ENCODE measurements at regions not wholly inside any gene's neighbourhood (a gene's known extent, or its start where the extent isn't known, plus 50 kb on each side); places are given as distances from the start of the nearest gene placed in this dataset.

DNA sequence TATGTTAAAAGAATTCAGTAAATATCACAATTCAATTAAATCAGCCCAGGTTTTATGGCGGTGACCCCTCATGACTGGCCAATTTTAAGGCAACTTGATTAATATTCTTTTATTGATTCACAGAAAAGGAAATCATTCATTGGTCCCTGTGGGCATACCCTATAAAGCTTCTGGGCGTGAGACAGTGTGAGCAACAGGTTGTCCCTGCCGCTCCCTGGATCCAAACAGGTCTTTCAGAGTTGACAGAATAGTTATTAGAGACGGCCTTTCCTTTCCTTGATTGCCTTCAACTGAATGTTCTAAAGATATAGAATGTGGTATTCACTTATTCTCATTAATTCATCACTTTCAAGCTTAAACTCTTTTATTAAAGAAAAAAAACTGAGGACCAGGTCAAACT is 433.9 kb downstream of the KCNJ2 start:
- TF ChIP-seq, protein P1, sequence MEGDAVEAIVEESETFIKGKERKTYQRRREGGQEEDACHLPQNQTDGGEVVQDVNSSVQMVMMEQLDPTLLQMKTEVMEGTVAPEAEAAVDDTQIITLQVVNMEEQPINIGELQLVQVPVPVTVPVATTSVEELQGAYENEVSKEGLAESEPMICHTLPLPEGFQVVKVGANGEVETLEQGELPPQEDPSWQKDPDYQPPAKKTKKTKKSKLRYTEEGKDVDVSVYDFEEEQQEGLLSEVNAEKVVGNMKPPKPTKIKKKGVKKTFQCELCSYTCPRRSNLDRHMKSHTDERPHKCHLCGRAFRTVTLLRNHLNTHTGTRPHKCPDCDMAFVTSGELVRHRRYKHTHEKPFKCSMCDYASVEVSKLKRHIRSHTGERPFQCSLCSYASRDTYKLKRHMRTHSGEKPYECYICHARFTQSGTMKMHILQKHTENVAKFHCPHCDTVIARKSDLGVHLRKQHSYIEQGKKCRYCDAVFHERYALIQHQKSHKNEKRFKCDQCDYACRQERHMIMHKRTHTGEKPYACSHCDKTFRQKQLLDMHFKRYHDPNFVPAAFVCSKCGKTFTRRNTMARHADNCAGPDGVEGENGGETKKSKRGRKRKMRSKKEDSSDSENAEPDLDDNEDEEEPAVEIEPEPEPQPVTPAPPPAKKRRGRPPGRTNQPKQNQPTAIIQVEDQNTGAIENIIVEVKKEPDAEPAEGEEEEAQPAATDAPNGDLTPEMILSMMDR (IDR thresholded peaks at IDR 0.05; ENCODE audit: insufficient read depth, low read length, poor library complexity, severe bottlenecking) = no peak
- Histone ChIP-seq H3K4me3 (replicated peaks; ENCODE audit: low read depth, low read length) (no peak overlapping the region), H3K36me3 (ENCODE audit: control insufficient read depth, insufficient read depth, low read length) (no peaks in the 10 kb centered on the region), H3K27me3 (replicated peaks; ENCODE audit: control insufficient read depth, insufficient read depth, low read length) (no peaks in the 10 kb centered on the region)
- no peak for DNase-seq (ENCODE audit: extremely low read depth, insufficient read length)

DNA sequence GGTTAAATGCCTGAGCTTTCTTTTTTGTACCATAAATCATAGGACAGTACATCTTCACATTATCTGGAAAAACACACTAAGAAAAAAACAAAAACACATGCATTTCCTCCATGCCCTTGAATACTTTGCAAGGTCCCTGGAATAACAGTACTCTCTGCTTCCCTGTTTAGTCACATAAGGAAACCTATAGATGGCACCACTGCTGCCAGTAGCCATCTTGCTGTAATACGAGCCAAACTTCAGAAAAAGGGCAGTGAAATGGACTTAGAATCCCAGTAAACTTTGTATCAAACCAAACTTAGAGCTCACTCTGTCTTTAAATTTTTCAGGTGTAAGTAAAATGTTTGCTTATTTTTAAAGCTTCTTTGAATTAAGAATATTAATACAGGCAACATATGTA is 435.5 kb downstream of the KCNJ2 start:
- H3K36me3 ChIP-seq (ENCODE audit: control insufficient read depth, insufficient read depth, low read length) = no peaks in the 10 kb centered on the region
- DNase-seq (ENCODE audit: extremely low read depth, insufficient read length) = no peak
- TF ChIP-seq, protein P1 (IDR thresholded peaks at IDR 0.05; ENCODE audit: insufficient read depth, low read length, poor library complexity, severe bottlenecking) = no peak
- H3K27me3 ChIP-seq (replicated peaks; ENCODE audit: control insufficient read depth, insufficient read depth, low read length) = no peaks in the 10 kb centered on the region
- H3K4me3 ChIP-seq (replicated peaks; ENCODE audit: low read depth, low read length) = no peak overlapping the region

DNA sequence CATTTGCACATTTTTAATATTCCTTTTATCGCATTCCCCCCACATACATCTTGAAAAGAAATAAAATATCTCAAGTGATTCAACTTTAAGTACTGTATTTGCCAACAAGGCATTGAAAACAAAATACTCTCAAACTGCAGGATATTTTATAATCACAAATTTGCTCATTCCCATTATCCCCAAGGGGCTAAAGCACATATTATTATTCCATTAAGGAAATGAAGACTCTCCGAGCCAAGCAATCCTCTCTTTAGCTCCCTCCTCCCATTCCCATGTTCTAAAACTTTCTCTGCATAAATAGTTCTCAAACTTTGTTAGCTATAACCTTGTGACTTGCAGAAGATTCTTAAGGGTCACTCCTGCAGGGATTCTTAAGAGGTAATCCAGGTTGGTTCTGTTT is 436.8 kb downstream of the KCNJ2 start:
- TF ChIP-seq, protein P1 (IDR thresholded peaks at IDR 0.05; ENCODE audit: insufficient read depth, low read length, poor library complexity, severe bottlenecking) = no peak
- H3K27me3 ChIP-seq (replicated peaks; ENCODE audit: control insufficient read depth, insufficient read depth, low read length) = no peaks in the 10 kb centered on the region
- no peaks in the 10 kb centered on the region for H3K36me3 ChIP-seq (ENCODE audit: control insufficient read depth, insufficient read depth, low read length)
- DNase-seq (ENCODE audit: extremely low read depth, insufficient read length) = no peak
- H3K4me3 ChIP-seq (replicated peaks; ENCODE audit: low read depth, low read length) = no peak overlapping the region

DNA sequence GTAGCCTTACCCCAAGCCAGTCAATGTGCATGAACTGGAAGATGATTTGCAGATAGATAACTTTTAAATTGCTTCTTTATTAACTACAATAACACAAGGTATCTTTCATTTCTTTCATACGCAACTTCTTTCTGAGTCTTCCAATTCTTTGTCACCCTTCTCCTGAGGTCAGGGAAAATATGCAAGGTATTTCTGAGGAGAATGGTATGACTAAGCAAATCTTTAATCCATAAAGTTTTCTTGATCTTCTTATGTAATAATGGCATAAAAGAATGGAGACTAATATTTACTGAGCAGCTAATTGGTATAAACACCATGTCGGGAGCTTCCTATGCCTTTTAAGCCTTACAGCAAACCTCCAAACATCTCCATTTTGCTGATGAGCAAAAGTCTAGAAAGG is 438.9 kb downstream of the KCNJ2 start:
- Histone ChIP-seq H3K27me3 (replicated peaks; ENCODE audit: control insufficient read depth, insufficient read depth, low read length) (no peaks in the 10 kb centered on the region), H3K4me3 (replicated peaks; ENCODE audit: low read depth, low read length) (no peak overlapping the region), H3K36me3 (ENCODE audit: control insufficient read depth, insufficient read depth, low read length) (no peaks in the 10 kb centered on the region)
- TF ChIP-seq, protein P1 (IDR thresholded peaks at IDR 0.05; ENCODE audit: insufficient read depth, low read length, poor library complexity, severe bottlenecking) = no peak
- DNase-seq (ENCODE audit: extremely low read depth, insufficient read length) = no peak

DNA sequence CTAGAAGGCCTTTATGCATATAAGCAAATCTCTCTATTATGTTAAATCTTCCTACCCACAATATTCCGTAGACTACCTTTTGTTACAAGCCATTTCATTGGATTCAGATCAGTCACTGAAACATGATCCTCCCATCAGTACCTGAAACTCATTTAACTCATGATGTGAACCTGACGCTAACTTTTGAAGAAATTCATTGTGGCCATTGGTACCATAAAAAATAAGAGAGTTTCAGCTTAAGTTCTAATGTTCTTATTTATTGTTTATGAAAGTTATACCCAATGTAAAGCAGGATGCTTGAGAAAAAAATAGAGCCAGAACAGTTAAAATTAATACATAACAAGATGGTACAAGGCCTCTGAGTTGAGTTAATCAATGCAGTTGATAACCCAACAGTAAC is 439.6 kb downstream of the KCNJ2 start:
- Histone ChIP-seq H3K4me3 (replicated peaks; ENCODE audit: low read depth, low read length) (no peak overlapping the region), H3K27me3 (replicated peaks; ENCODE audit: control insufficient read depth, insufficient read depth, low read length) (no peaks in the 10 kb centered on the region), H3K36me3 (ENCODE audit: control insufficient read depth, insufficient read depth, low read length) (no peaks in the 10 kb centered on the region)
- TF ChIP-seq, protein P1 (IDR thresholded peaks at IDR 0.05; ENCODE audit: insufficient read depth, low read length, poor library complexity, severe bottlenecking) = no peak
- no peak for DNase-seq (ENCODE audit: extremely low read depth, insufficient read length)

DNA sequence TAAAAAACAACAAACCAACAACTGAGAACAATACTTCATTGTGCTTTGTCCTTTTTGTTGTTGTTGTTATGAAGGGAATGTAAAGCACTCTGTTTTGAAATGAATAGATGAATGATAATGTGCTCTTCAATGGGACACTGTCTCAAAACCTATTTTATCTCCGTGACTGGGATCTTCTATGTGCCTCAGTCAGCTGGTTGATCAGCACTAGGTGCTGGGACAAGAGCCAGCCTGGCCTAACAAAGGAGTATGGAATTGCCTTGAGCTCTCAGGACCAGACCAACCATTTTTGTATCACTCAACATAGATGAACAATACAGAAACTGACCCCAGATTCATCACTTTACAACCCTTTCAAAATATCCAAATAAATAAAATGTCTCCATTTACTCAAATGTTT is 440.2 kb downstream of the KCNJ2 start:
- no peak overlapping the region for H3K4me3 ChIP-seq (replicated peaks; ENCODE audit: low read depth, low read length)
- no peak for DNase-seq (ENCODE audit: extremely low read depth, insufficient read length)
- TF ChIP-seq, protein P1 (IDR thresholded peaks at IDR 0.05; ENCODE audit: insufficient read depth, low read length, poor library complexity, severe bottlenecking) = no peak
- H3K36me3 ChIP-seq (ENCODE audit: control insufficient read depth, insufficient read depth, low read length) = no peaks in the 10 kb centered on the region
- no peaks in the 10 kb centered on the region for H3K27me3 ChIP-seq (replicated peaks; ENCODE audit: control insufficient read depth, insufficient read depth, low read length)

Data from GM06990 (cell line).